ENCODE measurements at regions not wholly inside any gene's neighbourhood (a gene's known extent, or its start where the extent isn't known, plus 50 kb on each side); places are given as distances from the start of the nearest gene placed in this dataset.
"Not testable (repeated sequence)": the region's sequence is repeated elsewhere in the genome, so short reads cannot be mapped to it uniquely, and the experiment has no call there.

DNA sequence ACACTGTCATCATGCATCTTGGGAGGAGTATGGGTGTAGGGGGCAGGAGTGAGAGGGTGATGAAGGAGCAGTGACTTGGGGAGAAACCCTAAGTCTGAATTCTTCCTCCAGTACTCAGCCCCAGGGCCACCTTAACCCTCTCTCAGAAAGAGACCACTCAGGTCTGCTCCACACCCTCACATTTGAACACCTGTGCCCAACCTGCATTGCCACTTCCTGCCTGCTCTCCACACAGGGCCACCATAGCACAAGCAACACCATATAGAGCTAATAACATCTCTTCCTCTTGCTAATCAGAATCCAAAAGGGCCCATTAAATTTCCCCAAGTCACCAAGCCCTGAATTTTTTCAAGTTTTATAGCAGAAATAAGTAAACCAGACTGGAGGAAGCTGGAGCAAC is 278.7 kb downstream of the KDM5D start:
- DNase-seq (ENCODE audit: low spot score) (no peak), ATAC-seq (ENCODE audit: low read depth) (no peak)
- Histone ChIP-seq H3K27me3 (ENCODE audit: insufficient read depth, poor library complexity, severe bottlenecking) (peaks cover 2% of the 10 kb centered on the region), H3K27ac (ENCODE audit: poor library complexity, severe bottlenecking) (no peak overlapping the region), H3K4me3 (ENCODE audit: severe bottlenecking) (no peak overlapping the region), H3K9me3 (ENCODE audit: severe bottlenecking) (no peaks in the 10 kb centered on the region), H3K4me1 (ENCODE audit: insufficient read depth, poor library complexity, severe bottlenecking) (no peaks in the 10 kb centered on the region), H3K36me3 (ENCODE audit: low read depth) (no peaks in the 10 kb centered on the region)
- TF ChIP-seq, protein P1, sequence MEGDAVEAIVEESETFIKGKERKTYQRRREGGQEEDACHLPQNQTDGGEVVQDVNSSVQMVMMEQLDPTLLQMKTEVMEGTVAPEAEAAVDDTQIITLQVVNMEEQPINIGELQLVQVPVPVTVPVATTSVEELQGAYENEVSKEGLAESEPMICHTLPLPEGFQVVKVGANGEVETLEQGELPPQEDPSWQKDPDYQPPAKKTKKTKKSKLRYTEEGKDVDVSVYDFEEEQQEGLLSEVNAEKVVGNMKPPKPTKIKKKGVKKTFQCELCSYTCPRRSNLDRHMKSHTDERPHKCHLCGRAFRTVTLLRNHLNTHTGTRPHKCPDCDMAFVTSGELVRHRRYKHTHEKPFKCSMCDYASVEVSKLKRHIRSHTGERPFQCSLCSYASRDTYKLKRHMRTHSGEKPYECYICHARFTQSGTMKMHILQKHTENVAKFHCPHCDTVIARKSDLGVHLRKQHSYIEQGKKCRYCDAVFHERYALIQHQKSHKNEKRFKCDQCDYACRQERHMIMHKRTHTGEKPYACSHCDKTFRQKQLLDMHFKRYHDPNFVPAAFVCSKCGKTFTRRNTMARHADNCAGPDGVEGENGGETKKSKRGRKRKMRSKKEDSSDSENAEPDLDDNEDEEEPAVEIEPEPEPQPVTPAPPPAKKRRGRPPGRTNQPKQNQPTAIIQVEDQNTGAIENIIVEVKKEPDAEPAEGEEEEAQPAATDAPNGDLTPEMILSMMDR (IDR thresholded peaks at IDR 0.05; ENCODE audit: poor library complexity, severe bottlenecking), result no peak

DNA sequence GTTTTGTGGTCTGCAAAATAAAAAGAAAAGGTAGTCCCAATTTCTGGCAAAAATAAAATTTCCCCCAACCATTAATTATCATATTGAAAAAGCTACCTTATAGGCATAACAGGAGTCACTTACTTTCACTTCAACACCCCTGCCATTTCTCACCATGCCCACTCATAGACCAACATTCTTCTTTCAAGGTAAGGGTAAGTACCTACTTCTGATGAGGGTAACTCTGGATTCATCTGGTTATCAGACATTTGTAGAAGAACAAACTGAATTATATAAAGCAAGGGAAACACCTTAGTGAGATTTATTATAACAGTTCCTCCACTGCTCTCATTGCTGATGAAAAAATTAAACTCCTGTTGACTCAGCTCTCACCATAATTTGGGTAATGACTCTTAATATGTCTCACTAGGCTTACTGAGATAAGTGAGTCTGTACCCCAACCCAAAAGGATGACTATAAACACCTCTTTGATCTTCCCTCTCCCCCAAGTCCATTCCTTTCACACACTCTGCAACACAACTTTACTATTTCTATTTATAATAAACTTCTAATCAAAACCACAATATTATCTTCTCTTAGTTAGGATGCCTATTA is 287.6 kb downstream of the KDM5D start:
- TF ChIP-seq, protein P1 (IDR thresholded peaks at IDR 0.05; ENCODE audit: poor library complexity, severe bottlenecking), result no peak
- Histone ChIP-seq H3K27ac (ENCODE audit: poor library complexity, severe bottlenecking) (no peak overlapping the region), H3K36me3 (ENCODE audit: low read depth) (no peaks in the 10 kb centered on the region), H3K27me3 (ENCODE audit: insufficient read depth, poor library complexity, severe bottlenecking) (no peaks in the 10 kb centered on the region), H3K4me3 (ENCODE audit: severe bottlenecking) (no peak overlapping the region), H3K4me1 (ENCODE audit: insufficient read depth, poor library complexity, severe bottlenecking) (no peaks in the 10 kb centered on the region), H3K9me3 (ENCODE audit: severe bottlenecking) (no peaks in the 10 kb centered on the region)
- DNase-seq (ENCODE audit: low spot score) (no peak), ATAC-seq (ENCODE audit: low read depth) (no peak)

DNA sequence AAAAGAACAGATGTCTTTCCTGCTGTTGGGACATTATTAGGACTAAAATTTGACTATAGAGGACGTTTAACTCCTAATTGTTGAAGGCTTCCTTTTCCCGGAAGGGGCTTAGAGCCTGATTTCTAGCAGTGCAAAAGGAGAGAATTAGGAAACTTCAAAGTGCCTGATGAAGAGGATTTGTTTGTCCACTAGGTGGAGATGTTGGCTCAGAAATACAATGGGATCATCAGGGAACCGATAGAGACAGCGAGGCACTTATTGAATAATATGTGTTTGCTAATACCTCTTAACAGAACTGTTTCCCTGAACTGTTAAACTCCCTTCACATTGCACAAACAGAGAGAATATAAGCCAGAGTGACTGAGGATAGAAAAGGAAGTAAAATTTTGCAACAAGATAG is 311.5 kb downstream of the KDM5D start:
- Histone ChIP-seq H3K27me3 (ENCODE audit: insufficient read depth, poor library complexity, severe bottlenecking) (no peaks in the 10 kb centered on the region), H3K27ac (ENCODE audit: poor library complexity, severe bottlenecking) (no peak overlapping the region), H3K4me1 (ENCODE audit: insufficient read depth, poor library complexity, severe bottlenecking) (peaks cover under 1% of the 10 kb centered on the region), H3K9me3 (ENCODE audit: severe bottlenecking) (no peaks in the 10 kb centered on the region), H3K4me3 (ENCODE audit: severe bottlenecking) (no peak overlapping the region), H3K36me3 (ENCODE audit: low read depth) (no peaks in the 10 kb centered on the region)
- TF ChIP-seq, protein P1 (IDR thresholded peaks at IDR 0.05; ENCODE audit: poor library complexity, severe bottlenecking), result peak; percentile 83
- DNase-seq (ENCODE audit: low spot score), result no peak
- ATAC-seq (ENCODE audit: low read depth), result peak; percentile 72

DNA sequence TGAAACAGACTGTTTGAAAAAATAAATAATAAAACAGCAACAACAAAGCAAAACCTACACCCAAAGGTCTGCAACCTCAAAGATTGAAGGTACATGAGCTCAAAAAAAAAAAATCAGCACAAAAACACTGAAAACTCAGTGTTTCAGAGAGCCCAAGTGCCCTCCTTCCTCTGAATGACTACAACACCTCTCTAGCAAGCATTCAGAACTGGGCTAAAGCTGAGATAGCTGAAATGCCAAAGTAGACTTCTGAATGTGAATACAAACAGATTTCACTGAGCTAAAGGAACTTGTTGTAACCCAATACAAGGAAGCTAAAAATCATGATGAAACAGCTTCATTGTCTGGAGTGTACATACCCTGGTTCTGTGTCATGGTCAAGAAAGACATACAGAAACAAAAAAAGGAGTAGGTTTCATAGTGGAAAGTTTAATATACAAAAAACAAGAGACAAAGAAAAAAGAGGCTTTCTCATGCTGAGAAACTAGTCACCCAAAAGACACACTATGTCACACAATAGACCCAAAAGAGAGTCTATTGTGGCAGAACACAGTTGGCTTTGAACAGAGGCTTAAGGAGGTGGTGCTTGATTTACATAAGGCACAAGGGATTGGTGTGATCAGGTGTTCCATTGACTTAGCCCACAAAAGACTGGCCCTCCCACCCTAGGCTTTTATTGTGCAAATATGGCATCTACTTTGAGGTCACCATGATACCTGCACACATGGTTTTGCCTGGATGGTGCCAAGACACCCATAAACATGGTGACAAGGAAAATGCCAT is 316.6 kb downstream of the KDM5D start:
- Histone ChIP-seq H3K9me3 (ENCODE audit: severe bottlenecking) (no peaks in the 10 kb centered on the region), H3K4me3 (ENCODE audit: severe bottlenecking) (no peak overlapping the region), H3K36me3 (ENCODE audit: low read depth) (no peaks in the 10 kb centered on the region), H3K27ac (ENCODE audit: poor library complexity, severe bottlenecking) (no peak overlapping the region), H3K4me1 (ENCODE audit: insufficient read depth, poor library complexity, severe bottlenecking) (peaks cover 7% of the 10 kb centered on the region), H3K27me3 (ENCODE audit: insufficient read depth, poor library complexity, severe bottlenecking) (no peaks in the 10 kb centered on the region)
- ATAC-seq (ENCODE audit: low read depth), result peak; percentile 64
- TF ChIP-seq, protein P1 (IDR thresholded peaks at IDR 0.05; ENCODE audit: poor library complexity, severe bottlenecking), result no peak
- no peak for DNase-seq (ENCODE audit: low spot score)

DNA sequence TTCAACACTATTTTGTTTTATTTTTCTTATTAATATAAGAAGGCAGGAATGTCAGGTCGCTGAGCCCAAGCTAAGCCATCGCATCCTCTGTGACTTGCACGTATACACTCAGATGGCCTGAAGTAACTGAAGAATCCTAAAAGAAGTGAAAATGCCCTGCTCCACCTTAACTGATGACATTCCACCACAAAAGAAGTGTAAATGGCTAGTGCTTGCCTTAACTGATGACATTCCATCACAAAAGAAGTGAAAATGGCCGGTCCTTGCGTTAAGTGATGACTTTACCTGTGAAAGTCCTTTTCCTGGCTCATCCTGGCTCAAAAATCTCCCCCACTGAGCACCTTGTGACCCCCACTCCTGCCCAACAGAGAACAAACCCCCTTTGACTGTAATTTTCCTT is 317.3 kb downstream of the KDM5D start:
- H3K36me3 ChIP-seq (ENCODE audit: low read depth); ATAC-seq (ENCODE audit: low read depth); H3K4me1 ChIP-seq (ENCODE audit: insufficient read depth, poor library complexity, severe bottlenecking); H3K4me3 ChIP-seq (ENCODE audit: severe bottlenecking); H3K9me3 ChIP-seq (ENCODE audit: severe bottlenecking); H3K27me3 ChIP-seq (ENCODE audit: insufficient read depth, poor library complexity, severe bottlenecking); H3K27ac ChIP-seq (ENCODE audit: poor library complexity, severe bottlenecking); DNase-seq (ENCODE audit: low spot score): not testable (repeated sequence)
